Stimulated activated CD8-positive, alpha-beta memory T cell treated with anti-CD3 and anti-CD28 coated beads, Interleukin-12 subunit alpha, Interleukin-12 subunit beta, amount 100 ng/mL, for 24 hours (primary cell): ENCODE measurements at regions not wholly inside any gene's neighbourhood (a gene's known extent, or its start where the extent isn't known, plus 50 kb on each side); places are given as distances from the start of the nearest gene placed in this dataset.
"Not testable (repeated sequence)": the region's sequence is repeated elsewhere in the genome, so short reads cannot be mapped to it uniquely, and the experiment has no call there.

ENCODE experiments used
- DNase-seq: peaks from one replicate; pipeline ENCODE4 v3.0.0-alpha.2; 2020; ENCODE audit errors: extremely low read depth

GRCh38 chr10:8776926-8777622 is 722.6 kb downstream of the GATA3 start:
- no peak for DNase-seq

- DNase-seq, result no peak
These were observed 724.2 kb downstream of the GATA3 start for GRCh38 chr10:8778713-8779112.

GRCh38 chr10:8787649-8788048 is 733.2 kb downstream of the GATA3 start:
- DNase-seq, result no peak

GRCh38 chr10:8790390-8790789 is 735.9 kb downstream of the GATA3 start:
- no peak for DNase-seq

- no peak for DNase-seq
These were observed 740.4 kb downstream of the GATA3 start for GRCh38 chr10:8794860-8795259.

GRCh38 chr10:8800426-8800825 is 745.9 kb downstream of the GATA3 start:
- peak; percentile 2 for DNase-seq

GRCh38 chr10:8803992-8804391 is 749.5 kb downstream of the GATA3 start:
- DNase-seq, result no peak

- DNase-seq, result no peak
These were observed 756.2 kb downstream of the GATA3 start for GRCh38 chr10:8810677-8811076.

GRCh38 chr10:8811201-8811600 is 756.7 kb downstream of the GATA3 start:
- no peak for DNase-seq

GRCh38 chr10:8815969-8816368 is 761.5 kb downstream of the GATA3 start:
- DNase-seq, result no peak

- no peak for DNase-seq
These were observed 762.8 kb downstream of the GATA3 start for GRCh38 chr10:8817299-8817698.

- DNase-seq, result no peak
These were observed 771.1 kb downstream of the GATA3 start for GRCh38 chr10:8825611-8826010.

GRCh38 chr10:8829592-8829991 is 775.1 kb downstream of the GATA3 start:
- no peak for DNase-seq

- DNase-seq, result no peak
These were observed 775.6 kb downstream of the GATA3 start for GRCh38 chr10:8830048-8830447.

- DNase-seq, result no peak
These were observed 776.4 kb downstream of the GATA3 start for GRCh38 chr10:8830876-8831275.

- no peak for DNase-seq
These were observed 781.1 kb downstream of the GATA3 start for GRCh38 chr10:8835453-8836167.

- no peak for DNase-seq
These were observed 785.9 kb downstream of the GATA3 start for GRCh38 chr10:8840356-8840755.

- no peak for DNase-seq
These were observed 789.7 kb downstream of the GATA3 start for GRCh38 chr10:8844141-8844540.

- DNase-seq, result no peak
These were observed 798.1 kb downstream of the GATA3 start for GRCh38 chr10:8852546-8852945.

- DNase-seq, result no peak
These were observed 798.6 kb downstream of the GATA3 start for GRCh38 chr10:8853048-8853447.

GRCh38 chr10:8868924-8869323 is 814.4 kb downstream of the GATA3 start:
- DNase-seq, result not testable (repeated sequence)

- no peak for DNase-seq
These were observed 818.8 kb downstream of the GATA3 start for GRCh38 chr10:8873310-8873709.

GRCh38 chr10:8874268-8874667 is 819.8 kb downstream of the GATA3 start:
- DNase-seq, result no peak

GRCh38 chr10:8874972-8875371 is 820.5 kb downstream of the GATA3 start:
- no peak for DNase-seq
